Fibroblast of lung (primary cell): ENCODE measurements at regions not wholly inside any gene's neighbourhood (a gene's known extent, or its start where the extent isn't known, plus 50 kb on each side); places are given as distances from the start of the nearest gene placed in this dataset.
A peak's percentile ranks its signal among the peaks of the same experiment; 100 is the strongest.

Experiments used
- DNase-seq, 2 donors: peaks; one replicate each; pipeline versions ENCODE4 v3.0.0 to v3.0.0-alpha.2; 2010; ENCODE audit warnings: low read depth in 2 of 2
- H2AFZ ChIP-seq: 2 replicates; pipeline ENCODE4 v1.5.1; 2012; ENCODE audit warnings: low read length, control low read depth, inconsistent platforms
- H3K27ac ChIP-seq: 2 replicates; pipeline ENCODE4 v1.5.1; 2011; ENCODE audit warnings: low read length, control low read depth; ENCODE audit not compliant: insufficient read depth
- H3K27me3 ChIP-seq: 2 replicates; pipeline ENCODE4 v1.5.1; 2011; ENCODE audit warnings: mild to moderate bottlenecking, low read length; ENCODE audit not compliant: control insufficient read depth, insufficient read depth
- H3K36me3 ChIP-seq: 2 replicates; pipeline ENCODE4 v1.5.1; 2011; ENCODE audit warnings: low read length; ENCODE audit not compliant: control insufficient read depth, insufficient read depth
- H3K4me1 ChIP-seq: 2 replicates; pipeline ENCODE4 v1.5.1; 2011; ENCODE audit warnings: low read length; ENCODE audit not compliant: control insufficient read depth, insufficient read depth; ENCODE audit errors: extremely low read depth
- H3K4me2 ChIP-seq: 2 replicates; pipeline ENCODE4 v1.5.1; 2011; ENCODE audit warnings: low read length, control low read depth; ENCODE audit not compliant: insufficient read depth; ENCODE audit errors: extremely low read depth
- H3K4me3 ChIP-seq, 4 experiments: fragments of 200-600 bp in 1 of 4; sonication (generic) in 1 of 4; replicated peaks in 1 of 4; 2 replicates each; pipeline ENCODE4 v1.5.1; 2011 to 2016; ENCODE audit warnings: low read length in 4 of 4, low read depth in 3 of 4, mild to moderate bottlenecking in 3 of 4, control low read depth in 2 of 4, inconsistent platforms in 1 of 4, mixed read lengths in 1 of 4; ENCODE audit not compliant: insufficient read depth in 1 of 4; ENCODE audit errors: control extremely low read depth in 1 of 4
- H3K79me2 ChIP-seq: 2 replicates; pipeline ENCODE4 v1.5.1; 2012; ENCODE audit warnings: mild to moderate bottlenecking, low read length, inconsistent platforms; ENCODE audit not compliant: control insufficient read depth, insufficient read depth
- H3K9ac ChIP-seq: 2 replicates; pipeline ENCODE4 v1.5.1; 2011; ENCODE audit warnings: mild to moderate bottlenecking, low read length, control low read depth; ENCODE audit not compliant: insufficient read depth
- H3K9me3 ChIP-seq: 2 replicates; pipeline ENCODE4 v1.5.1; 2012; ENCODE audit warnings: low read depth, low read length; ENCODE audit not compliant: control insufficient read depth, insufficient read depth
- H4K20me1 ChIP-seq: 2 replicates; pipeline ENCODE4 v1.5.1; 2011; ENCODE audit warnings: low read length; ENCODE audit not compliant: control insufficient read depth, insufficient read depth; ENCODE audit errors: extremely low read depth
- CTCF ChIP-seq, 2 donors: IDR thresholded peaks in 1 of 2; conservative IDR thresholded peaks in 1 of 2; 1 replicate in 1 of 2; 2 replicates in 1 of 2; pipeline ENCODE4 v1.5.1; 2011 to 2012; ENCODE audit warnings: low read length in 2 of 2, control low read depth in 1 of 2, inconsistent platforms in 1 of 2, low read depth in 1 of 2, mild to moderate bottlenecking in 1 of 2
- EZH2 ChIP-seq: IDR thresholded peaks from 2 replicates; pipeline ENCODE4 v1.5.1; 2012; ENCODE audit warnings: low read length, control low read depth, mild to moderate bottlenecking; ENCODE audit errors: missing control alignments

GRCh38 chr2:175855794-175856453 lies 146.1 kb downstream of the LNPK start:
- H4K20me1 ChIP-seq: no peaks in the 10 kb centered on the region
- H2AFZ ChIP-seq: no peak overlapping the region
- no peak overlapping the region for H3K9ac ChIP-seq
- no peaks in the 10 kb centered on the region for H3K4me1 ChIP-seq
- H3K4me2 ChIP-seq: no peak overlapping the region
- H3K79me2 ChIP-seq: no peaks in the 10 kb centered on the region
- H3K9me3 ChIP-seq: no peaks in the 10 kb centered on the region
- H3K27ac ChIP-seq: no peak overlapping the region
- DNase-seq: peak; percentile 40 to 69
- no peak overlapping the region for H3K4me3 ChIP-seq
- TF ChIP-seq EZH2 (no peak), CTCF (conservative IDR thresholded peaks at IDR 0.05 in 1 of 2, IDR thresholded peaks at IDR 0.05 in 1 of 2; ENCODE audit: low read depth in 1 of 2, low read length in 2 of 2) (no peak)
- H3K36me3 ChIP-seq: no peaks in the 10 kb centered on the region
- no peaks in the 10 kb centered on the region for H3K27me3 ChIP-seq

GRCh38 chr2:175855236-175855635 lies 146.8 kb downstream of the LNPK start:
- TF ChIP-seq CTCF (conservative IDR thresholded peaks at IDR 0.05 in 1 of 2, IDR thresholded peaks at IDR 0.05 in 1 of 2; ENCODE audit: low read depth in 1 of 2, low read length in 2 of 2) (no peak), EZH2 (no peak)
- Histone ChIP-seq H3K9me3 (no peaks in the 10 kb centered on the region), H3K4me2 (no peak overlapping the region), H3K4me1 (no peaks in the 10 kb centered on the region), H4K20me1 (no peaks in the 10 kb centered on the region), H3K79me2 (no peaks in the 10 kb centered on the region), H3K27ac (no peak overlapping the region), H3K36me3 (no peaks in the 10 kb centered on the region), H3K9ac (no peak overlapping the region), H3K4me3 (no peak overlapping the region), H3K27me3 (no peaks in the 10 kb centered on the region), H2AFZ (no peak overlapping the region)
- no peak for DNase-seq

- H3K27ac ChIP-seq: no peak overlapping the region
- H3K36me3 ChIP-seq: no peaks in the 10 kb centered on the region
- no peaks in the 10 kb centered on the region for H4K20me1 ChIP-seq
- H3K4me1 ChIP-seq: no peaks in the 10 kb centered on the region
- no peaks in the 10 kb centered on the region for H3K27me3 ChIP-seq
- DNase-seq: peak; percentile 46 to 51
- TF ChIP-seq EZH2 (no peak), CTCF (conservative IDR thresholded peaks at IDR 0.05 in 1 of 2, IDR thresholded peaks at IDR 0.05 in 1 of 2; ENCODE audit: low read depth in 1 of 2, low read length in 2 of 2) (no peak)
- H3K9ac ChIP-seq: no peak overlapping the region
- no peak overlapping the region for H2AFZ ChIP-seq
- H3K4me2 ChIP-seq: no peak overlapping the region
- H3K4me3 ChIP-seq: no peak overlapping the region
- no peaks in the 10 kb centered on the region for H3K9me3 ChIP-seq
- H3K79me2 ChIP-seq: no peaks in the 10 kb centered on the region
Observed at GRCh38 chr2:175854665-175855064, 147.4 kb downstream of the LNPK start.
